HG03025 (cell line): ENCODE measurements at regions not wholly inside any gene's neighbourhood (a gene's known extent, or its start where the extent isn't known, plus 50 kb on each side); places are given as distances from the start of the nearest gene placed in this dataset.
"Not testable (repeated sequence)": the region's sequence is repeated elsewhere in the genome, so short reads cannot be mapped to it uniquely, and the experiment has no call there.

Experiments used
- ATAC-seq: cut with Tn5 transposase; IDR thresholded peaks from one replicate; pipeline ENCODE4 v1.9.1; 2021; ENCODE audit warnings: mild to moderate bottlenecking, moderate library complexity; ENCODE audit not compliant: unreplicated experiment, low FRiP score

DNA sequence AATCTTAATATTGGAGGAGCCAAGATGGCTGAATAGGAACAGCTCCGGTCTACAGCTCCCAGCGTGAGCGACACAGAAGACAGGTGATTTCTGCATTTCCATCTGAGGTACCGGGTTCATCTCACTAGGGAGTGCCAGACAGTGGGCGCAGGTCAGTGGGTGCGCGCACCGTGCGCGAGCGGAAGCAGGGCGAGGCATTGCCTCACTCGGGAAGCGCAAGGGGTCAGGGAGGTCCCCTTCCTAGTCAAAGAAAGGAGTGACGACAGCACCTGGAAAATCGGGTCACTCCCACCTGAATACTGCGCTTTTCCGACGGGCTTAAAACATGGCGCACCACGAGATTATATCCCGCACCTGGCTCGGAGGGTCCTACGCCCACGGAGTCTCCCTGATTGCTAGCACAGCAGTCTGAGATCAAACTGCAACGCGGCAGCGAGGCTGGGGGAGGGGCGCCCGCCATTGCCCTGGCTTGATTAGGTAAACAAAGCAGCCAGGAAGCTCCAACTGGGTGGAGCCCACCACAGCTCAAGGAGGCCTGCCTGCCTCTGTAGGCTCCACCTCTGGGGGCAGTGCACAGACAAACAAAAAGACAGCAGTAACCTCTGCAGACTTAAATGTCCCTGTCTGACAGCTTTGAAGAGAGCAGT, 383.9 kb upstream of the CDIN1 start:
- not testable (repeated sequence) for ATAC-seq

DNA sequence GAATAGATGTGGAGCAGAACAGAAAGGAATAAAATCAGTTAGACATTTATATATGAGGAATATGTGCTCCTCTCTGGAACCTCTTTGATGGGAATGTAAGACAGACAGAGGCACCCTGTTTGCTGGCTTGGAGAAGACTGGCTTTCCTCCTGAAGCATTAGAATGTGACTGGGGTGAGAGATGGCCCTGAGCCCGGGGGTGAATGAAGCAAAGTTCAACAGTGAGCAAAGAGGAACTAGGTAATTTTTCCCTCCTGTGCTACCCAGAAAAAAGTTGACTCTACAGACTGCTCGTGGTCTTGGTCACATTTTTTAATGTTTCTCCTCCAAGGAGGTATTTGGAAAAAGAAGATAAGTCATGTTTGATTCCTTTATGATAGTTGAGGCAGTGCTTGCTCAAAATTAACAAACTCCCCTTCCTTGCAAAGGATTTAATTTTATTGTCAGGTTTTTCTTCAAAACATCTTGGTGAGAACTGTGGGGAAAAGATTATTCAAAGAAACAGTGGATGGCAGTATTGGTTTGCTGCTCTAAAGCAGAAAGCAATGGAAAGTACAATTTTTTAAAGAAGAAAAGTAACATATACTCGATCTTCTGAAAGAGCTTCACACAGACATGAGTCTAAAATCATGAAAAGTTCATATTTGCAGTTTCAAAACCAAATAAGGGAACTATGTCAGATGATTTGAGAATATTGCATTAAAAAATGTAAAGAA, 370.4 kb upstream of the CDIN1 start:
- ATAC-seq, result no peak

DNA sequence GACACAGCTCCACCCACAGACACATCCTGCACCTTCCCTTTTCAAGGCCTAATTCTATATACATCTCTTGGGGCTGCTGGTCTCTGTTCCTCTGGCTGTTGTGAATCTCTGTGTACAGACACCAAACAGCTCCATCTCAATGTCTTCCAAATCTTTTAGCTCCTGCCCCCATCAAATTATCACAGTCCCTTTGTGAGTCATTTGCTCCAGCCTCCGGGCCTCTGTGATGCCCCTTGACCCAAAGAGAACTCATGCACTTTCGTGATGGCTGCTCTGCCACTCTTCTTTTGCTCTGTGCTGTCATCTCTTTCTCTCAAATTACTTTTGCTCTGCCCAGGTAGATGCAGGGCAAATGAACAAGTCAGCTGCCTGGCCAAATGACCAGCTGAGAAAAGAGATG, 369.0 kb upstream of the CDIN1 start:
- no peak for ATAC-seq

DNA sequence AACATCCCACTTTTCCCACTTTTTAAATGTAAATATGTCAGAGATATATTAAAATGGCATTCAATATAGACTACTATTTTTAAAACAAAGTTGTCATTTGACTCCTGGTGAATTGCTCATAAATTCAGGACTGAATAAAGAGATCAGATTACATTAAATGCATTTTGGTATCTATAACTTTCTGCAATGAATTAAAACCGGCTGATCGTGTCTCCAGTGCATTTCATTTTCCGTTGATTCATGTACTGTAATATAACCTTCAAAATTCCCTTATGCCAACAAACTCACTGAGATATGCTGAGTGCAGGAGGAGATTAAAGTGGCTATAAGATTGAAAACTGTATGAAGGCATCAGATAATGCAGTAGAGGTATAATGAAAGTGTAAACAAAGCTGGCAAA, 361.1 kb upstream of the CDIN1 start:
- no peak for ATAC-seq

DNA sequence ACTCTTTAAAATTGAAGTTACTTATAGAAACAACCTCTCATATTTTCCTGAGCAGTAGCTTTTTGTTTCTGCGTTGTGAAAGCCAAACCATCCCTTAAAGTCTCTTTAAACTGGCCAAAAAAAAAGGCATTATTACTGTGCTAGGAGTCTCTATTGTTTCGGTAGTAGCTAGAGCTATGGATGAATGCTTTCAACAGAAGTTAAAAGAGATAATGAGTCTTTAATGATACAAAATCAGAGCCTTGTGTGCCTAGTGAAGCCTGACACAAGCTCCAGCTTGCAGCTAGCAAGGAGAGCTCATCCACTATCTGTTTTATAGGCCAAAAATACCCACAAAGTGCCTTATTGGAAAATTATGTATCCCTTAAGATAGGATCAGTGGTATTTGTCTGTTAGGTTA, 360.4 kb upstream of the CDIN1 start:
- no peak for ATAC-seq

DNA sequence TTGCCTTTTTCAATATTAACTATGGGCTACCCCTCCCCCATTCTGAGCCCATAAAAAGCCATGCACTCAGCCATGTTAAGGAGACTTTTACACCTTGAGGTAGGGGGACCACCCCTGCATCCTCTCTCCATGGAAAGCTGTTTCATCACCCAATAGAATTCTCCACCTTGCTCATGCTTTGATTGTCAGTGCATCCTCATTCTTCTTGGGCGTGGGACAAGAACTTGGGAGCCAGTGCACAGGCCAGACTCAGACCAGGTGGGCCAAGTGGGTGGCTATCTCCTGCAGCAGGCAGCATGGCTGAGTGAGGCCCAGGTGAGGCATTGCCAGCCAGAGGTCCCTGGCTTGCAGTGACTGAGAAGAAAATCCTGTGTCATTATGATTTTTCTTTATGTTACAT, 357.4 kb upstream of the CDIN1 start:
- ATAC-seq, result no peak

DNA sequence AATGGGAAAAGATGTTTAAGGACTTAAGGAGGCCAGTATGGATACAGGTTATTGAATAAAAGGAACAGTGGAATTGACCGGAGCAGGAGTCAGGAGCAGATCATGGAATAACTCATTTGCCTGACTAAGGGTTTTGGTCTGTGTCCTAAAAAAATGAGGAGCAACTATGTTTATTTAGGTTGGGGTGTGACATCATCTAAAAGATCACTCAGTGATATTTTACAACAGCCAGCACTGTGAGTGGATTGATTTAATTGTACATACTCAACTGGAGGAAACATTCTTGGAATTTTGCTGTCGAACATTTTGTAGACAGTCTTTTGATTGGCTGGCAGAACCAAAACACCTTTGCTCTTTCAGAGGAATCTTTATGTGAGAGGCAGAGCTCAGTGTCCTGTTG, 348.6 kb upstream of the CDIN1 start:
- ATAC-seq, result no peak

DNA sequence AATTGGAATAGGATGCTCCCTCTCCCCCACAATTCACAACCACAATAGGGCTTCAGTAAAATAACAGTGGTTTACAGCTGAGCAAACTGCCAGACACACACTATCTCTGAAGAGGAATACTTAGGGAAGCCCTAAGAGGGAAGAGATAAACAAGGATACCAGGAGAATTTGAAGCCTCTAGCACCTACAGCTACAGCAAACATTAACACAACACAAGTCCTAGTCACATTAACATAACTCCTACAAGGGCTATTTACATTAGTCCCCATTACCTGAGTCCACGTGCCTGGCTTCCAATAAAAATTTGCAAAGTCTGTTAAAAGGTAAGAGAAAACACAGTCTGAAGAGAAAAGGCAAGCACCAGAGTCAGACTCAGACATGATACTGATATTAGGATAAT, 346.9 kb upstream of the CDIN1 start:
- no peak for ATAC-seq

DNA sequence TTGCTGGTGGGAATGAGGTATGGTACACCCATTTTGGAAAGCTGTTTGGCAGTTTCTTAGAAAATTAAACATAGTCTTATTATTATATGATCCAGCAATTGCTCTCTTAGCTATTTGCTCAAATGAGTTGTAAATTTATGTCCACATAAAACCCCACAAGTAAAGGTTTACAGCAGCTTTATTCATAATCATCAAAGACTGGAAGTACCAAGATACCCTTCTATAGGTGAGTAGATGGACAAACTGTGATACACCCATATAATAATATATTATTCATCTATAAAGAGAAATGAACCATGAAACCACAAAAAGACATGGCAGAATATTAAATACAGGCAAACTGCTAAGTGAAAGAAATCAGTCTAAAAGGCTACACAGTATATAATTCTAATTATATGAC, 344.7 kb upstream of the CDIN1 start:
- ATAC-seq, result no peak

DNA sequence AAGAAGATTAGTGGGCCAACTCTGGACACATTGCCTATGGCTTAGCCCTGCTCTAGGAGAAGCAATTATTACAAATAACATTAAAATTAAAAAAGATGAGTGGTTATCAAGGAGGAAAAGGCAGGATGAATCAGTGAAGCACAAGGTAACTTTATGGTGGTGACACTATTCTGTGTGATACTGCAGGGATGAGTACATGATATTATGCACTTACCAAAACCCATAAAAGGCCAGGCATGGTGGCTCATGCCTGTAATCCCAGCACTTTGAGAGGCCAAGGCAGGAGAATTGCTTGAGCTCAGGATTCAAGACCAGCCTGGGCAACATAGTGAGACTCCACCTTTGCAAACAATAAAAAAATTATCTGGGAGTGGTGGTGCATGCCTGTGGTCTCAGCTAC, 344.3 kb upstream of the CDIN1 start:
- no peak for ATAC-seq

DNA sequence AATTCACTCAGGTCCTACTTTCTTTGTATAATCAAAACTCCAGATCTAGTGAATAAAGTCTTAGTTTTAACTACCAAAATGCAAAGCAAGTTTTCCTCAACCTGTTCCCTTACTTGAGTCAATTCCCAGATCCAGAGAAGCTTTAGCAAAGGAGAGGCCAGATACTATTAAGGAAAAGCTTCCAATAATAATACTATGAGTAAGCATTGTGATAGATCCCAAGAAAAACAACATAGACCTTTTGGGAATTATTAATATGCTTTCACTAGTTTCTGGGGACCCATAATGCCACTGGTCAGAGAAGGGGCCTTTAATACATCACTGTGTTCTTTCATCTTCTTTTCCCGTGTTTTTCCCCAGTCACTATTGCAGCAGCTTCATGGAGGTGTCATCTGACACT, 339.9 kb upstream of the CDIN1 start:
- no peak for ATAC-seq

DNA sequence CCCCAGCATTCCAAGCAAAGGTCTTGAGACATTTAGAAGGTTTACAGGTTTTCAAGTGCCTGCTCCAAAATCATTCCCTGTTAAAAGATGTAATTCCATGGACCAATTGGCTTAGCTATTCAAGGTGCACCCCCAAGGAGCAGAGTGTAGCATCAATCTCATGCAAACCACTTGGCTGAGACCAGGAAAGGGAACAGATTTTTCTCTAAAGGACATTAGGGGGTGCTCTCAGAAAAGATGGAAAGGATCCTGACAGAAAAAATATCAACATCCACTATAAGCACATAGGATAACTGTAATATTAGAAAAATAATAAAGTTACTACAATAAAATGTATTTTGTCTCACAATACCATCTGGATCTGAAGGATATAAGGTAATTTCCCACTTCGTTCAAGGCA, 328.0 kb upstream of the CDIN1 start:
- ATAC-seq, result no peak

DNA sequence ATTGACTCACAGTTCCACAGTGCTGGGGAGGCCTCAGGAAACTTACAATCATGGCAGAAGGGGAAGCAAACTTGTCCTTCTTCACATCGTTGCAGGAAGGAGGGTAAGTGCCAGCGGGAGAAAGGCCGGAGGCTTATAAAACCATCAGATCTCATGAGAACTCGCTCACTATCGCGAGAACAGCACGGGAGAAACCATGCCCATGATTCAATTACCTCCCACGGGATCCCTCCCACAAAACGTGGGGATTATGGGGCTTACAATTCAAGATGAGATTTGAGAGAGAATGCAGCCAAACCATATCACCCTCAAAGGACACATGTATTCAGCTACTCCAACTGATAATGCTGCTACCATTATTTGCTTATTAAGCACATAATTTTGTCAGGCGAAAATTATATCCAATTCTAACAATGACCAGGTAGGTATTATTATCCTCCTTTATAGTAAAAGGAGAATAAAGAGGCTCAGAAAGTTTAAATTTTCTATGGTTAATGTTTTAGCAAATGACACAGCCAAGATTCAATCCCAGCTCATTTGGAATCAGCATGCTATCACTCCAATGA, 327.2 kb upstream of the CDIN1 start:
- no peak for ATAC-seq

DNA sequence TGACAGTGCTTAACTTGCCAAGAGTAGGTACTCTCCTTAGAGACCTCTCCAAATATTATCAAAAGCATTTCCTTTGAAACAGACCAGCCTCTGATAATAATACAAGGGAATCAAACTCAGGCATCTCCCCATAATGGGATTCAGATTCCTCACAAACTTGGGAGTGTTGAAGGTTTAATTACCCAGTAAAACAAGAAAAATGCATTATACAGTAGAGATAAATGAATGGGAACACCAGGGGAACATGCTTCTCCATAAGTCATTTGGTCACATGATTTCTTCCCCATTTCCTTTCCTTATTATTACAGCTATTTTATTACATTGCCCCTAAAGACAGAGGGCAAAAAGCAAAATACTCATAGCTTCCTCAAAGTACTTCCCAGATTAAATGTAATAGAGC, 325.0 kb upstream of the CDIN1 start:
- ATAC-seq, result no peak

DNA sequence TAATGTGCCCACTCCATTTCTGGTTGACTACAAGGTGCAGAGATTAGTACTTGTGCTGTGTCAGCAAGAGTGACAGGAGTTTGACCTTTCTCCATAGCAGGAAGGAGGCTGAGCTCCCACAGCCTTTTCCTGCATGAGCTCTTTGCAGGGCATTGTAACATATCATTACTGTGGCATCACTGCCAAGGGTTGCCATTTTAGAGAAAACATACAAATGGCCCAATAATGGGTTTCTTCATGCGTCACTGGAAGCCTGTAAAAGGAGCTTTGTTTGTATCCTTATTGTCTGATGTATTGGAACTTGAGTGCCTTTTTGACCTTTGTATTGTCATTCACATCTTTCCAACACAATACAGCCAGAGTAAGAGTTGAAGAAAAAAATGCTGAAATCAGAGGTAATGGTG, 323.0 kb upstream of the CDIN1 start:
- ATAC-seq, result no peak

DNA sequence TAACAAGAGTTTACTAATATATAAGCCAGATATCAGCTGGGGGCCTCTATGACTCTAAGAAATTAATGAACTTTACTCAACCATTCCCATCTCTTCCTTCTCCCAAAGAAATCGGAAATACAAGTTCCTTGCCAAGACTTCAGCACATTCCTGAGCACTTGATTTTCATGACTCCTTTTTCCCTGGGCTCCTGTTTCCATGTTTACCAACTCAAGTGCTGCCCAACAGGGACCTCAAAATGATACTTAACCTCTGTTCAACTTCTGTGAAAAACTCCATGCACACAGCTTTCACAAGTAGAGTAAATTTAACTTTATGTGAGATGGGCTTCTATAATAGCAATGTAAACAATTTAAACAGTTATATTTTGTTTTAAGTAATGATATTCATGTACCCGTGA, 315.8 kb upstream of the CDIN1 start:
- ATAC-seq, result no peak

DNA sequence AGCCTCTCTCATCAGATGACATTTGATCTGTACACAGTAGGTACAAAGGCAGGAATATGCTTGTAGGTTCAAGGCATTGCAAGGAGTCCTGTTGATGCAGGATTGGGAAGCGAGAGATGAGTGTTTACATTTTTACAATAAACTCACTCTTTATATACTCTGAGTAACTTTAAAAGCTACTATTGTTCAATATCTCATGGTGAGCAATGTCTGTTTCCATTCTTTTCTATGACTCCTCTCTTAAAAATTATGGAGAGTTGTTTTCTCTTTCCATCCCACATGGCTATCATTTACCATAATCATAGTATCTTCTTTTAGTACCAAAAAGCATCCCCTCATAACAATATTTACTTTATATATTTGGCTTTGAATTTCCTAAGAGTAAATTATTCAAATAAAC, 314.0 kb upstream of the CDIN1 start:
- ATAC-seq, result no peak

DNA sequence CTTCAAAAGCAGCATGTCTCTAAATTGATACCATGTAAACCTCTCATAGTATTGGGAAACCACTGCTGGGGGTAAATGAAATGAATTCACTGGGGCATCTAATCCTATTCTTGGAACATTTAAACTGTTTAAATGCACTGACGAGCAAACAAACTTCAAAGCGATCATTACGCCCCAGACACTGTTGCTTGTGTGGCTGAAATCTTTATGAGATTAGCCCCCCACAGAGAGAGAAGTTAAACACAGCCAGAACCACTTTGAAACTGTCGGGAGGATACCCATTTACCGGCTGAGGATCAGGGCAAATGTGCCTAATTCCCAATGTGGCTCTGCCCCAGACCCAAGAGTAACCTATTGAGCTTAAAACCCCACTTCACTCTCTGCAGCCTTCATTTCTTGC, 308.4 kb upstream of the CDIN1 start:
- no peak for ATAC-seq

DNA sequence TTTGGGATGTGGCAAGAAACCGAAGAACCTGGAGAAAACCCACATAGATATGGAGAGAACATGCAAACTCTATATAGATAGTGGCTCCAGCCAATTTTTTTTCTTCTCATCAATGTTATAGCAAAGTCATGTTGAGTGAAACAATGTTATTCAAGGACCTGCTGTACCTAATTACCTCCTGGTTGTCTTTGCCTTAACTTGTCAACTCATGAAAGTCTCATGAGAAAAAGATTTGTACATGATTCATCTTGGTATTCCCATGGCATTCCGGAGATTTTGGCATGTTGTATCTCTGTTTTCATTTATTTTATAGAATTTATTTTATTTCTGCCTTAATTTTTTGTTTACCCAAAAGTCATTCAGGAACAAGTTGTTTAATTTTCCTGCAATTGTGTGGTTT, 303.8 kb upstream of the CDIN1 start:
- ATAC-seq, result no peak

DNA sequence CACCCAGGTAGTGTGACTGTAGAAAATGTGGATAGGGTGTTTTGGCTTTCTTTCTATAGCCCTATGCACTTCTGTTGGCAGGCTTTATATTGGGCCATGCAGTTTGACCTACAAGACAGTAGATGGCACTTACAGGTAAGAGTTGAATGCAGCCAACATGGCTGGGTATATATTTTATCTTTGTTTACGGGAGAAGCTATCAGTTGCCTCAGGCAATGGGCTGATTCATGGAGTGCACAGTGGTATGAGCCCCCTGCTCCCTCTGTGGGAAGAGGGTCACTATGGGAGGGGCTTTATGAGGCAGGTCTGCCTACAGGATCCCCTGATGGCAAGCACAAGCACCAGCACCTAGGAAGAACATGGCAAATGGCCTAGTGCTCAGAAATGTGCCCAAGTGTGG, 301.2 kb upstream of the CDIN1 start:
- ATAC-seq, result no peak

DNA sequence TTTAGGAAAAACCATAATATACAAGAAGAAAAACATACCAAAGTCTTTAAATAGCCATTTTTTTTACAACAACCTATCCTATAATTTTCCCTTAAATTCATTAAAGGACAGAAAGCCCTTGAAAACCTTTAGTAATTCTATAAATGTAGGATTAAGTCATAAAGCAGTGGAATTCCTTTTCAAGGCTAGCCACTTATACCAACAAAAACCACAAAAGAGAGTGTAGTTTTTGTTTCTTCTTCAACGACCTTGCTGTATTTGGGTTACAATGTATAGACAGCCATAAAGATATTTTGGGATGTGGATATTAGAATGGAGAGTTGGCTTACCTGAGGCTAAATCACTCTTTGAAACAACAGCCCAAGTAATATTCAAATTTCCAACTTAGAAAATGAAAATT, 296.6 kb upstream of the CDIN1 start:
- no peak for ATAC-seq

DNA sequence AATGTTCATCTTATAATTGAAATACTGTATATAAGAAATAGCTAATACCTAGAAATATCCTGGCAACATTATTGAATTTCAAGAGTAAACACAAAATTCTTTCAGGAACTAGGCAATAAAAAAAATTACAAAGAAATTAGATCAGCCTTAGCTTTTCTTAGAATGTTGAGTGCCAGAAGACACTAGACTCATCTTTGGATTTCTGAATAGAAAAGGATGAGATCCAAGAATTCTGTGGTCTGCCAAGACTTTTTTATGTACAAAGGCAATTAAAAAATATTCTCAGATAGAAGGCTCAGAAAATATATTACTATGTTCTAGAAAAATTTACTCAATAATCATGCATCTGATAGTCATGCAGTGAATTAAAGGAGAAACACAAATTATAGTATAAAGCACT, 294.5 kb upstream of the CDIN1 start:
- no peak for ATAC-seq
